HG03575 (cell line): ENCODE measurements at regions not wholly inside any gene's neighbourhood (a gene's known extent, or its start where the extent isn't known, plus 50 kb on each side); places are given as distances from the start of the nearest gene placed in this dataset.
A peak's percentile ranks its signal among the peaks of the same experiment; 100 is the strongest.

Source experiments
- ATAC-seq: cut with Tn5 transposase; IDR thresholded peaks from one replicate; pipeline ENCODE4 v1.9.1; 2021; ENCODE audit not compliant: unreplicated experiment, insufficient number of reproducible peaks, low FRiP score; ENCODE audit errors: extremely low read depth

GRCh38 chr2:145431181-145431951 is 911.4 kb upstream of the ZEB2 start:
- no peak for ATAC-seq

GRCh38 chr2:145423809-145424208 is 903.9 kb upstream of the ZEB2 start:
- no peak for ATAC-seq

DNA sequence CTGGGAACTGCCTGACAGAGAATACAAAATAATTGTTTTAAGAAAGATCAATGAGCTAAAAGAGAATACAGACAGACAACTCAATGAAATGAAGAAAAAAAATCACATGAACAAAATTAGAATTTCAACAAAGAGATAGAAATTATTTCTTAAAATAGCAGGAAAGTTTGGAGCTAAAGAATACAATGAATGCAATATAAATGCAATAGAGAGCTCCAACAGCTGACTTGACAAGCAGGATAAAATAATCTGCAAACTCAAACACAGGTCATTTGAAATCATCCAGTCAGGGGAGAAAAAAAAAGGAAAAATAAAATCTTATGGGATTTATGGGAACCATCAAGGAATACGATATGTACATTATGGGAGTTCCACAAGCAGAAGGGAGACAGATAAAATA is 902.7 kb upstream of the ZEB2 start:
- ATAC-seq, result no peak

- no peak for ATAC-seq
These were observed 901.9 kb upstream of the ZEB2 start for GRCh38 chr2:145421841-145422240.

DNA sequence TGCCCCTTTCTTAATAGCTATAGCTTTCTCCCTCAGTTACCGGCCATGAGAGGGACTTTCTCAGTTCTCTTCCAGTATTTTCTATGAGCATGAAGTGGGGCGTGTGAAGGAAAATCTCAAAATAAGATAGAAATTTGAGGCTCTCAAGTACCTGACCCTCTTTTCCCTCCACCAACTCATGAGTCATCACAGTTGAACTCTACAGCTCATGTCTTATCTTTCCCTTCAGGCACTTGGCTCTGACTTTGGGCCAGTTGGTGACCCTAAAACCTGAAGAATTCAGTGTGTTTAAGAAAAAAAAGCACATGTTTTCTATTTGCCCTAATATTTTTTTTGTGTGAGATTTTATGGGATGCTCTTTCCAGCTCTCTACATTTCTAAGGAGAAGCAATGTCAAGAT is 896.7 kb upstream of the ZEB2 start:
- ATAC-seq, result no peak

DNA sequence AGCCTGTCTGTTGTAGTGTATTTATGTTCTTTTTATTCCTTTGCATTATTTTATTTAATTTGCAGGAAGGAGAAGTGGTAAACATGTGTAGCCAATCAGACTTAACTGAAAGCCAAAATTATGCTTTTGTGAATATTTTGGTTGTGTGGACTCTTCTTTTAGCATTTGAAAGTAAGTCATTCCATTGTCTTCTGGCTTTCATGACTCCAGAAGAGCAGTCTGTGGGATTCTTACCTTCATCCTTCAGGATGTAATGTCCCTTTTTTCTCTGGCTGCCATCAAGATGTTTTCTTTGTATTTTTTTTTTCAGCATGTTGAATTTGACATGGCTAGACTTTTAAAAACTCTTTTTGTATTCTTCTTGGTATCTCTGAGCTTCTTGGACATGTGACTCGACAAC is 895.2 kb upstream of the ZEB2 start:
- ATAC-seq, result no peak

- ATAC-seq, result no peak
These were observed 893.5 kb upstream of the ZEB2 start for GRCh38 chr2:145413261-145414030.

- peak; percentile 43 for ATAC-seq
These were observed 892.2 kb upstream of the ZEB2 start for GRCh38 chr2:145412155-145412554.

DNA sequence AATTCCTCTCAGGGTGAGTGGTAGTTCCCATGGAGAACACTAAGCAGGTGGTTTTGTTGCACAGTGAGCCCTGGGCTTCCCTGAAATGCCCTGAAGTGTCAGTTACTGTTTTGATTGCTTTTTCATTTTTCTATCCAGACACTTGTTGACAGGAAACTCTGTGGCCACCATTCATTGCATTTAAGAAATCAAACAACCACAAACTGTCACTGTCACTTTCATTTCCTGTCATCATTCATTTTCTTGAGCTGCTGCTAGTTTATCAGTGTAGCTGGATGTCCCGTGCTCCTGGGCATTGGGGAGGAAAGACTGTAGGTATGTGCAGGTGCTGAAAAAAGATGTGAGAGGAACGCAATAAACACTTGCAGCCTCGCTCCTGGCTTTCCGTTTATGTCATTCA is 891.6 kb upstream of the ZEB2 start:
- ATAC-seq, result peak; percentile 94

- ATAC-seq, result no peak
These were observed 890.2 kb upstream of the ZEB2 start for GRCh38 chr2:145410086-145410485.

GRCh38 chr2:145408980-145409379 is 889.1 kb upstream of the ZEB2 start:
- ATAC-seq, result no peak

- ATAC-seq, result no peak
These were observed 884.8 kb upstream of the ZEB2 start for GRCh38 chr2:145404690-145405089.

GRCh38 chr2:145402706-145403277 is 882.9 kb upstream of the ZEB2 start:
- ATAC-seq, result no peak

DNA sequence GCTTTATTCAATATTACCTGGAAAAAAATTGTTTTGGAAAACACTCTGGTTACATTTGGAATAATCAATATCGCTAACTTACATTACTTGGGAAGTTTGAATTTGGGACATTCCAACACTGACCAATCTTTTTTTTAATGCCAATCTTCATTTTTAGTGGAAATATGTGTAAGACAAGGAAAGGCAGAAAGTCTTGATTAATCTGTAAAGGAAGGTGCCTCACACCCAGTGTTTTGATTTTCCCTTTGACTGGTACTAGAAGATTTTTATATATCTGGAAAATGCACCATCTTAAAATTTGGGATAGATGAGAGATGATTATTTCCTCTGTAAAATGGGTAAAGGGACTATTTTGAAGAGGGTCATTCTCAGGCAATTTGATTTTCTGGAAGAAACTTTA is 879.2 kb upstream of the ZEB2 start:
- ATAC-seq, result no peak

DNA sequence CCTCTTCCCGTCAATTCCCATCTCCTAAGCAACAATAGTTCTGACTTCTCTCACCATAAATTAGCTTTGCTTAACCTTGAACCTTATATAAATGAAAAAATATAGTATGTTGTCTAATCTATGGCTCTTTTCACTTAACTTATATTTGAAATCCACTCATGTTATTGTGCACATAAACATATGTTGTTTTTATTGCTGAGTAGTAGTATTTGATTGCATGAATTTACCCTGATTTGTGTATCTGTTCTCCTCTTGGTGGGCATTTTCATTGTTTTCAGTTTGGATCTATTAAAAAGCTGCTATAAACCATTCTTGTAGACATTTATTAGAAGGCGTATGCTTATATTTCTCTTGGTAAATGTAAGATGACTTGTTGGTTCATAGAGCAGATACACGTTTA is 874.3 kb upstream of the ZEB2 start:
- ATAC-seq, result no peak

DNA sequence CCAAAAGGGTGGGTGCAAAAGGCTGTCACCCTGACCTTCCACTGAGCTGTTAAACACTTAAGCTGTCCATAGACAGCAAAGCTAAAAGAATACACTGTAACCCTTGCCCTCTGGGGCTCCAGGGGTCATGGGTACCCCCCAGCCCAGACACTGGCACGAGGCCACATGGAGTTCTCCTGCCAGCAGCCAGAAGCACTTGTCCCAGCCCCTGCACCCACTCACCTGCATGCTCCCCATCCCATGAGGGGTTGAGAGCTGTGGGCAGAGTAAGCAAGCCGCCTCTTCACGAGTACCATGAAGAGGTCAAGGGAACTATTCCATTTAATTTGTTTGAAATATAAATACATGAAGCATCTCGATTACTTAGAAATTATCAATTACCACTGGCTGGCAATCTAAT is 867.1 kb upstream of the ZEB2 start:
- no peak for ATAC-seq

DNA sequence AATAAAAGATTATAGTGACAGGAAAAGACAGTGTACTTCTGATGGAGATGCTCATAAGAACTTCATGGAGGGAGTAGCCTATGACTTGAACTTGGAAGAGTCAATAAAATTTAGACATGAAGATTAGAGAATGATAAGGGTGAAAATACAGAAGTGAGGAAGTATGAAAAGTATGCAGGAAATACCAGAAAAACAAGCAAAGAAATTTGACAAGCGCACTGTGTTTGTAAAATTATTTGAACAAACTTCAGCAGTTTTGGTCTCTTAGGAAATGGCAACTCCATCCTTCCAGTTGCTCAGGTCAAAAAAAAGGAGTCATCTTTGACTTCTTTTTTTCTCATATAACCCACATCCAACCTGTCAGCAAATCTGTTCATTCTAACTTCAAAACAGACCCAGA is 864.0 kb upstream of the ZEB2 start:
- no peak for ATAC-seq

- ATAC-seq, result no peak
These were observed 860.6 kb upstream of the ZEB2 start for GRCh38 chr2:145380436-145381017.

- no peak for ATAC-seq
These were observed 860.0 kb upstream of the ZEB2 start for GRCh38 chr2:145379934-145380333.

GRCh38 chr2:145374165-145374564 is 854.2 kb upstream of the ZEB2 start:
- ATAC-seq, result no peak
